DMS53 treated with DMSO at 0.1 percent for 48 hours (cell line): ENCODE measurements at regions not wholly inside any gene's neighbourhood (a gene's known extent, or its start where the extent isn't known, plus 50 kb on each side); places are given as distances from the start of the nearest gene placed in this dataset.
"Not testable (repeated sequence)": the region's sequence is repeated elsewhere in the genome, so short reads cannot be mapped to it uniquely, and the experiment has no call there.

Experiments used
- DNase-seq: peaks from one replicate; lab custom pipeline; 2025; ENCODE audit not compliant: unreplicated experiment; lab: John Stamatoyannopoulos, UW

- DNase-seq: not testable (repeated sequence)
These were observed 93.9 kb upstream of the TRIM24 start for GRCh38 chr7:138366137-138366536.

DNA sequence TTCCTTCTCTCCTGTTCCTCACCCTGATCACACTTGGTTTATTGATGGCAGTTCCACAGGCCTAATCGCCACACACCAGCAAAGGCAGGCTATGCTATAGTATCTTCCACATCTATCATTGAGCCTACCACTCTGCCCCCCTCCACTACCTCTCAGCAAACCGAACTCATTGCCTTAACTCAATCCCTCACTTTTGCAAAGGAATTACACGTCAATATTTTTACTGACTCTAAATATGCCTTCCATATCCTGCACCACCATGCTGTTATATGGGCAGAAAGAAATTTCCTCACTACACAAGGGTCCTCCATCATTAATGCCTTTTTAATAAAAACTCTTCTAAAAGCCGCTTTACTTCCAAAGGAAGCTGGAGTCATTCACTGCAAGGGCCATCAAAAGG lies 93.4 kb upstream of the TRIM24 start:
- DNase-seq: not testable (repeated sequence)

DNA sequence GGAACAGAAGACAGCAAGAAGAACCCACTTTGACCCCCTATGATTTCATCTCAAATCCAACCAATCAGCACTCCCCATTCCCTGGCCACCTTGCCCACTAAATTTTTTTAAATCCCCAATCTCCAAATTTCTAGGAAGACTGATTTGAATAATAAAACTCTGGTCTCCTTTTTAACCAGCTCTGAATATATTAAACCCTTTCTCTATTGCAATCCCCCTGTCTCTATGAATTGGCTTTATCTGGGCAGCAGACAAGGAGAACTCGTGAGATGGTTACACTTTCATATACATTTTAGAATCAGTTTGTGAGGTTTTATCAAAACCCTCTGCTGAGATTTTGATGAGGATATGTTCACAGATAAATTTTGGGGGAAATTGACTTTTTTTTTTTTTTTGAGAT lies 90.3 kb upstream of the TRIM24 start:
- DNase-seq: no peak

- no peak for DNase-seq
These were observed 89.1 kb upstream of the TRIM24 start for GRCh38 chr7:138370956-138371355.

- DNase-seq: no peak
These were observed 85.9 kb upstream of the TRIM24 start for GRCh38 chr7:138374119-138374693.

DNA sequence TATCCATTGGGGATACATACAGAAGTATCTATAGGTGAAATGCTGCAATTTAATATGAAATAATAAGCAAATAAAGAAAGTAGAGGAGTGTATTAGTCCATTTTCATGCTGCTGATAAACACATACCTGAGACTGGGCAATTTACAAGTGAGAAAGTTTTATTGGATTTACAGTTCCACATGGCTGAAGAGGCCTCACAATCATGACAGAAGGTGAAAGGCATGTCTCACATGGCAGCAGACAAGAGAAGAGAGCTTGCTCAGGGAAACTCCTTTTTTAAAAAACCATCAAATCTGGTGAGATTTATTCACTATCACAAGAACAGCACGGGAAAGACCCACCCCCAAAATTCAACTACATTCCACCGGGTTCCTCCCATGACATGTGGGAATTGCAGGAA lies 82.8 kb upstream of the TRIM24 start:
- no peak for DNase-seq

GRCh38 chr7:138378741-138379559 lies 81.1 kb upstream of the TRIM24 start:
- DNase-seq: no peak

DNA sequence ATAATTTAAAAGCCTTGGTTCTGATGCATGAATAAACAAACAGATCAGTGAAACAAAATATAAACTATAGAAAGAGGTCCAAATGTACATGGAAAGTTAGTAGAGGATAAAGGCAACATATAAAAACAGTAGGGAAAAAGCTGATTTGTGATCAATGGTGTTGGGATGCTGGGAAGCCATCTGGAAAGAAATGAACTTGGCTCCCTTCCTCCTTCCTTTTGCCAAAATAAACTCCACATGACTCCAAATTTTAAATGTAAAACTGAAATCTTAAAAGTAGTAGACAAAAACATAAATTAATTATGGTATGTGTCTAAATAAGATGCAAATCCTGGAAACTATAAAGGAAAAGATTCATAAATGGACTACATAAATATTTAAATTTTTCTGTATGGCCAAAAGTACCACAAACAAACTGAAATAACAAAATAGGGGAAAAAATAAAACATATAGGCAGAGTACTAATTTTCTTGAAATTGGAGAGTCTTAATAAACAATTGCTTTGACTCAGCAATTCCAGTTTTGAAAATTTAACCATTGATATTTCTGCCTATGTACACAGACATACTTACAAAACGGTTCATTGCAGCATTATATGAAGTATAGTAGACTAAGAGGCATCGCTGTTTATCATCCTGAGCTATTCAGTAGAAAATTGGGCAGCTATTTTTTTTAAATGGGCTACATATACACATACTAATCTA lies 77.0 kb upstream of the TRIM24 start:
- DNase-seq: no peak

DNA sequence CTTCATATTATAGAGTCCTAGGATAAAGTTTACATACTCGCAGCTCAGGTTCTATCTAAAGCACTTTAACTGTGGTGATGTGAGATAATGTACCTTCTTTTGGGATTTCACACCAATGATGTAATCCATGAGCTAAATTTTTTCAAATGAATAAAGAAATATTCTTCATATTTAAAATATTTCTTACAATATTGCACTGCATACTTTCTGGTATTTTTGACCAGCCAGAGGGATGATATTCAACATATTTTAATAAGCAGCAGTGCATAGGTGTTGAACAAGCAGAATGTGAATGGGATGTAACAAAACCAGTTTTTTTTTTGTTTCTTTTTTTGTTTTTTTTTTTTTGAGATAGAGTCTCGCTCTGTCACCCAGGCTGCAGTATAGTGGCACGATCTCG lies 73.2 kb upstream of the TRIM24 start:
- no peak for DNase-seq

DNA sequence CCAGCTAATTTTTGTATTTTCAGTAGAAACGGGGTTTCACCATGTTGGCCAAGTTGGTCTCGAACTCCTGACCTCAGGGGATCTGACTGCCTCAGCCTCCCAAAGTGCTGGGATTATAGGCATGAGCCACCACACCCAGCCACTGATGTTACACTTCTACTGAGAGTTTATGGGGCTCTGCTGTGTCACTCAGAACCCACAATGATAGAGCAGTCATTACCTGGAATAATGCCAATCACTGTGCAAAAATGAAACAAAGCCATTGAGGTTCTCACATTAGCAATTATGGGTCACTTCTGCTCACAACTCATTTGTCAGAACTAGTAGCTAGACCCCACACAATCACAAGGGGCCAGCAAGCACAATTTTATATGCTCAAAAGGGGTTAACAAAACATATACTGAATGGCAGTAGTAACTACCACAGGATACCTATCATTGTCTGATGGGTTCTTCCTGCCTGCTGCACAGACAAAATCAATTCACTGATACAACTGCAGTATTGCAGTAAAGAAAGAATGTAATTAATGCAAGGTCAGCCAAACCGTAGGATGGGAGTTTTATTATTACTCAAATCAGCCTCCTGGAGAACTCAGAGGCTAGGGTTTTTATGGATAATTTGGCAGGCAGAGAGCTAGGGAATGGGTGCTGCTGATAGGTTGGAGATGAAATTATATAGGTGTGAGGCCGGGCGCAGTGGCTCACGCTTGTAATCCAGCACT lies 72.1 kb upstream of the TRIM24 start:
- no peak for DNase-seq

DNA sequence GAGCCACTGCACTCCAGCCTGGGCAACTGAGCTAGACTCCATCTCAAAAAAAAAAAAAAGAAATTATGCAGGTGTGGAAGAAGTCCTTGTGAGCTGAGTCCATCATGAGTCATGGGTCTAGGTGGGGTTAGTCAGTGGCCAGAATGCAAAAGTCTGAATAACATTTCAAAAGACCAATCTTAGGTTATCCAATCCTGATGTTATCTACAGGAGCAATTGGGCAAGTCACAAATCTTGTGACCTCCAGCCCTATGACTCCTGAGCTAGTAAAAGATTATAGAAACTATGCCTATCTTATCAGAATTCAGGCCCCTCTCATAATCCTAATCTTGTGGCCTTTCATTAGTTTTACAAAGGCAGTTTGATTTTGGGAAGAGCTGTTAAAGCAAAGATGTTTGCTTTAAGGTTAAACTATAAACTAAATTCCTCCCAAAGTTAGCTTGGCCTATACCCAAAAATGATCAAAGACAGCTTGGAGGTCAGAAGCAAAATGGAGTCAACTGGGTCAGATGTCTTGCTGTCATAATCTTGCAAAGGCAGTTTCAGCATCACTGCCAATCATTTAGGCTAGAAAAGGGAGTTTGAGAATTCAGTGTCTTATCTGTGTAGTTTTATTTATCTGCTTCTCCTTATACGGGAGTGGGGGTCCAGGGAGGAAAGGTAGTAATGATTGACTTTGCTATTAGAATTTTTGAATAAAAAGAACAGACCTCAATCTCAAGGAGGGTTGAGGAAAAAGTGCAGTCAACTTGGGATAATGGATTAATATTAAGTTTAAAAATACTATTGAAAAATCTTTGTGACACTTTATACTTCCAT lies 71.2 kb upstream of the TRIM24 start:
- no peak for DNase-seq

- DNase-seq: no peak
These were observed 64.3 kb upstream of the TRIM24 start for GRCh38 chr7:138395763-138396162.

DNA sequence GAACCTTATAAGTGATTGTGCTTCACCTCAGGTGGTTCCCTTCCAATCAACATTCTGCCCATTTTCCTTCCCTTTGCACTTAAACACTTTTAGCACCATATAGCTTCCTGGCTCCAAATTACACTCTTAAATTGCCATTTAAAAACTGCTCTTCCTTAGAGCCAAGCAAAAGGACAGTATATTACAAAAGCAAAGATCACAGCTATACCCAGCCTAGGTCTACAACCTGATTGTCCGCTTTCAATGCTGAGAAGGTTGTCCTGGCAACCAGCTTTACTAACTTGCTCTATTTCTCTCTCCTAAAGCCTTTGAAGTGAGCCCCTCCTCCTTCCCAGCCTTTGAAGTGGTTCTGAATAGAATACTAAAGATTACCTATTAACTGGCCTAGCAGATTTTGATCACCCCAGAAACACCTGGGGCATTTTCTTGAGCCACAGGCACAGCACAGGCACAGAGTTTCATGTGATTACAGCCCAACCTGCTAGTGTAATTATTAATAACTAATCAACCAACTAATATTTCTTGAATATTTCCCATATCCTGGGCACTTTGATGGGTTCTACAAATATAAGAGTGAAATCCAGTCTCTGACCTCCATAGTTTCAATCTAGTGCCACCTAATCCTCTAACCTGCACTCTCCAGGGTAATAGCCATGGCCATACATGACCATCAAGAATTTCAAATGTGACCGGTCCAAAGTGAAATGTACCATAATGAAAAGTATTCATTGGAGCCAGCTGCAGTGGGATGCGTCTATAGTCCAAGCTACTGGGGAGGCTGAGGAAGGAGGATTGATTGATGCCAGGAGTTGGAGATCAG lies 63.6 kb upstream of the TRIM24 start:
- peak; percentile 96 for DNase-seq

DNA sequence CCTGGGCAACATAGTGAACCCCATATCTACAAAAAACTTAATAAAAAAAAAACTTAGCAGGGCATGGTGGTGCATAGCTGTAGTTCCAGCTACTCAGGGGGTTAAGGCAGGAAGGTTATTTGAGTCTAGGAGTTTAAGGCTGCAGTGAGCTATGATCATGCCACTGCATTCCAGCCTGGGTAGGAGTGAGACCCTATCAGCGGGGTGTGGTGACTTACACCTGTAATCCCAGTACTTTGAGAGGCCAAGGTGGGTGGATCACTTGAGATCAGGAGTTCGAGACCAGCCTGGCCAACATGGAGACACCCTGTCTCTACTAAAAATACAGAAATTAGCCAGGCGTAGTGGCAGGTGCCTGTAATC lies 63.0 kb upstream of the TRIM24 start:
- DNase-seq: not testable (repeated sequence)

DNA sequence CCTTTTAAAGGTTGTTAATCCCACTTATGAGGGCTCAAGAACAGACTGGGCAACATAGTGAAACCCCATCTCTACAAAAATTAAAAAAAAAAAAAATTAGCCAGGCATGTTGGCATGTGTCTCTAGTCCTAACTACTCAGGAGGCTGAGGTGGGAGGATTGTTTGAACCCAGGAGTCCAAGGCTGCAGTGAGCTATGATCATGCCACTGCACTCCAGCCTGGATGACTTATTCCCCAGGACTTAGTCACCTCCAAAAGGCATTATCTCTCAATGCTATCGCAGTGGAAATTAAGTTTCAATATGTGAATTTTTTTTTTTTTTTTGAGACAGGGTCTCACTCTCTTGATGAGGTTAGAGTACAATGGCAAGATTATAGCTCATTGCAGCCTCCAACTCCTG lies 61.2 kb upstream of the TRIM24 start:
- DNase-seq: no peak

- no peak for DNase-seq
These were observed 59.6 kb upstream of the TRIM24 start for GRCh38 chr7:138400400-138400886.

DNA sequence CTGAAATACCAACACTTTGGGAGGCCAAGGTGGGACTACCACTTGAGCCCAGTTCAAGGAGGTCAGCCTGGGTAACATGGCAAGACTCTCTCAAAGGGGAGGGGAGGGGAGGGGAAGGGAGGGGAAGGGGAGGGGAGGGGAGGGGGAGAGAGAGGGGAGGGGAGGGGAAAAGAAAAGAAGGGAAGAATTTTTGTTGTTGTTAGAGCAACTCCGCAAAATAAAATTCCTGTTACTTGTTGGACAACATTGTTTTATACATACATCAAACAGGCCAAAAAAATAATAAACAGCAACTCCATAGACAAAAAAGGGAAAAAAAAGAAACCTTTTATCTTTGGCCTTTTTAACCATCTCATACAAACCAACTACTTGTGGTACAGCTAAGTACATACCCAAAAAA lies 57.3 kb upstream of the TRIM24 start:
- no peak for DNase-seq

DNA sequence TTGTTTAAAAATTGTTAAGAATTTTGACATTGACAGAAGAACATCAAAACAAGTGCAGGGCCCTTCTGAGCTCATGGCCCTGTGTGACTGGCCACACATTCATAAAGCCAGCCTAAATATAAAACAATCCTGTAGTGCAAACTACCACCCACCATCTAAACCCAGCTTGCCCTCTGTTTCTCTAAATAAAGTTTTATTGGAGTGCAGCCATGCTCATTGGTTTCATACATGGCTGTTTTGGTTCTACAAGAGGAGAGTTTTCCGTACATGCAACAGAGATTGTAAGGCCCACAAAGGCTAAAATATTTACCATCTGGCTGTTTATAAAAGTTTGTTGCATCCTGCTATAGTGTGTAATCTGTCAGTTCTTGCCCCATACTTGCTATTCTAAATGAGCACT lies 54.6 kb upstream of the TRIM24 start:
- no peak for DNase-seq

- DNase-seq: no peak
These were observed 52.3 kb upstream of the TRIM24 start for GRCh38 chr7:138407792-138408191.
